ENCODE measurements at regions not wholly inside any gene's neighbourhood (a gene's known extent, or its start where the extent isn't known, plus 50 kb on each side); places are given as distances from the start of the nearest gene placed in this dataset.

GRCh38 chr21:24730661-24731060 is 876.6 kb downstream of the MRPL39 start:
- Histone ChIP-seq H3K23ac (ENCODE audit: low read length in 2 of 2) (no peak overlapping the region), H3K18ac (ENCODE audit: low read depth in 1 of 2, low read length in 2 of 2) (no peak overlapping the region), H3K4me1 (ENCODE audit: control insufficient read depth, insufficient read depth, low read depth, low read length) (no peaks in the 10 kb centered on the region), H3K27me3 (ENCODE audit: control insufficient read depth in 1 of 2, insufficient read depth in 1 of 2, low read length in 2 of 2) (no peaks in the 10 kb centered on the region), H4K8ac (ENCODE audit: low read length) (no peak overlapping the region), H2AK5ac (ENCODE audit: low read length, severe bottlenecking) (no peak overlapping the region), H2AFZ (ENCODE audit: low read depth, low read length) (no peak overlapping the region), H2BK12ac (ENCODE audit: low read length in 2 of 2) (no peak overlapping the region), H3K14ac (ENCODE audit: low read length in 2 of 2) (no peak overlapping the region), H3K9ac (ENCODE audit: low read length) (no peak overlapping the region), H3K9me3 (ENCODE audit: control insufficient read depth, low read length) (no peaks in the 10 kb centered on the region), H3K4ac (ENCODE audit: low read depth in 1 of 2, low read length in 2 of 2) (no peak overlapping the region), H3K36me3 (ENCODE audit: control insufficient read depth in 1 of 2, insufficient read depth in 2 of 2, low read depth in 1 of 2, low read length in 2 of 2) (no peaks in the 10 kb centered on the region), H3K4me2 (ENCODE audit: low read length, poor library complexity, severe bottlenecking) (no peak overlapping the region), H4K91ac (ENCODE audit: low read length) (no peak overlapping the region), H2BK5ac (ENCODE audit: low read depth, low read length, poor library complexity, severe bottlenecking) (no peak overlapping the region), H2BK15ac (ENCODE audit: low read depth, poor library complexity, severe bottlenecking) (no peak overlapping the region), H3K79me1 (replicated peaks; ENCODE audit: low read length, poor library complexity, severe bottlenecking) (no peaks in the 10 kb centered on the region), H3K27ac (ENCODE audit: low read length, poor library complexity, severe bottlenecking) (no peak overlapping the region), H2BK120ac (ENCODE audit: low read depth, low read length) (no peak overlapping the region), H3K4me3 (ENCODE audit: insufficient read depth in 1 of 2, low read depth in 1 of 2, low read length in 2 of 2) (no peak overlapping the region)
- WGBS, result no CpG with 5 or more reads among the region's 1 CpG
- DNase-seq, result no peak

- no peak for DNase-seq
- H2BK5ac ChIP-seq (ENCODE audit: low read depth, low read length, poor library complexity, severe bottlenecking), result no peak overlapping the region
- no peaks in the 10 kb centered on the region for H3K4me1 ChIP-seq (ENCODE audit: control insufficient read depth, insufficient read depth, low read depth, low read length)
- no peak overlapping the region for H3K4me2 ChIP-seq (ENCODE audit: low read length, poor library complexity, severe bottlenecking)
- no peaks in the 10 kb centered on the region for H3K79me1 ChIP-seq (replicated peaks; ENCODE audit: low read length, poor library complexity, severe bottlenecking)
- H4K91ac ChIP-seq (ENCODE audit: low read length), result no peak overlapping the region
- WGBS, result 24% methylated on average over 1 of the region's 3 CpGs
- H3K27me3 ChIP-seq (ENCODE audit: control insufficient read depth in 1 of 2, insufficient read depth in 1 of 2, low read length in 2 of 2), result no peaks in the 10 kb centered on the region
- no peak overlapping the region for H2AFZ ChIP-seq (ENCODE audit: low read depth, low read length)
- H4K8ac ChIP-seq (ENCODE audit: low read length), result no peak overlapping the region
- H2BK12ac ChIP-seq (ENCODE audit: low read length in 2 of 2), result no peak overlapping the region
- H3K4ac ChIP-seq (ENCODE audit: low read depth in 1 of 2, low read length in 2 of 2), result no peak overlapping the region
- H2BK15ac ChIP-seq (ENCODE audit: low read depth, poor library complexity, severe bottlenecking), result no peak overlapping the region
- H3K18ac ChIP-seq (ENCODE audit: low read depth in 1 of 2, low read length in 2 of 2), result no peak overlapping the region
- no peak overlapping the region for H2BK120ac ChIP-seq (ENCODE audit: low read depth, low read length)
- no peak overlapping the region for H3K27ac ChIP-seq (ENCODE audit: low read length, poor library complexity, severe bottlenecking)
- no peaks in the 10 kb centered on the region for H3K9me3 ChIP-seq (ENCODE audit: control insufficient read depth, low read length)
- no peak overlapping the region for H3K14ac ChIP-seq (ENCODE audit: low read length in 2 of 2)
- H2AK5ac ChIP-seq (ENCODE audit: low read length, severe bottlenecking), result no peak overlapping the region
- H3K23ac ChIP-seq (ENCODE audit: low read length in 2 of 2), result no peak overlapping the region
- no peak overlapping the region for H3K9ac ChIP-seq (ENCODE audit: low read length)
- no peaks in the 10 kb centered on the region for H3K36me3 ChIP-seq (ENCODE audit: control insufficient read depth in 1 of 2, insufficient read depth in 2 of 2, low read depth in 1 of 2, low read length in 2 of 2)
- H3K4me3 ChIP-seq (ENCODE audit: insufficient read depth in 1 of 2, low read depth in 1 of 2, low read length in 2 of 2), result no peak overlapping the region
These were observed 877.7 kb downstream of the MRPL39 start for GRCh38 chr21:24729568-24729967.

GRCh38 chr21:24727803-24728440 is 879.4 kb downstream of the MRPL39 start:
- Histone ChIP-seq H4K8ac (ENCODE audit: low read length) (no peak overlapping the region), H3K4me1 (ENCODE audit: control insufficient read depth, insufficient read depth, low read depth, low read length) (no peaks in the 10 kb centered on the region), H3K18ac (ENCODE audit: low read depth in 1 of 2, low read length in 2 of 2) (no peak overlapping the region), H2BK15ac (ENCODE audit: low read depth, poor library complexity, severe bottlenecking) (no peak overlapping the region), H2BK120ac (ENCODE audit: low read depth, low read length) (no peak overlapping the region), H3K79me1 (replicated peaks; ENCODE audit: low read length, poor library complexity, severe bottlenecking) (no peaks in the 10 kb centered on the region), H2AK5ac (ENCODE audit: low read length, severe bottlenecking) (no peak overlapping the region), H2BK12ac (ENCODE audit: low read length in 2 of 2) (no peak overlapping the region), H3K36me3 (ENCODE audit: control insufficient read depth in 1 of 2, insufficient read depth in 2 of 2, low read depth in 1 of 2, low read length in 2 of 2) (no peaks in the 10 kb centered on the region), H3K4me2 (ENCODE audit: low read length, poor library complexity, severe bottlenecking) (no peak overlapping the region), H4K91ac (ENCODE audit: low read length) (no peak overlapping the region), H3K4me3 (ENCODE audit: insufficient read depth in 1 of 2, low read depth in 1 of 2, low read length in 2 of 2) (no peak overlapping the region), H3K14ac (ENCODE audit: low read length in 2 of 2) (no peak overlapping the region), H3K23ac (ENCODE audit: low read length in 2 of 2) (no peak overlapping the region), H3K27ac (ENCODE audit: low read length, poor library complexity, severe bottlenecking) (no peak overlapping the region), H3K9me3 (ENCODE audit: control insufficient read depth, low read length) (no peaks in the 10 kb centered on the region), H2BK5ac (ENCODE audit: low read depth, low read length, poor library complexity, severe bottlenecking) (no peak overlapping the region), H3K9ac (ENCODE audit: low read length) (no peak overlapping the region), H3K27me3 (ENCODE audit: control insufficient read depth in 1 of 2, insufficient read depth in 1 of 2, low read length in 2 of 2) (no peaks in the 10 kb centered on the region), H2AFZ (ENCODE audit: low read depth, low read length) (no peak overlapping the region), H3K4ac (ENCODE audit: low read depth in 1 of 2, low read length in 2 of 2) (no peak overlapping the region)
- no CpG with 5 or more reads among the region's 4 CpGs for WGBS
- no peak for DNase-seq

GRCh38 chr21:24716281-24716918 is 890.9 kb downstream of the MRPL39 start:
- H3K9me3 ChIP-seq (ENCODE audit: control insufficient read depth, low read length), result no peaks in the 10 kb centered on the region
- DNase-seq, result no peak
- no peaks in the 10 kb centered on the region for H3K4me1 ChIP-seq (ENCODE audit: control insufficient read depth, insufficient read depth, low read depth, low read length)
- no peak overlapping the region for H3K14ac ChIP-seq (ENCODE audit: low read length in 2 of 2)
- no peak overlapping the region for H3K18ac ChIP-seq (ENCODE audit: low read depth in 1 of 2, low read length in 2 of 2)
- H4K91ac ChIP-seq (ENCODE audit: low read length), result no peak overlapping the region
- no peak overlapping the region for H4K8ac ChIP-seq (ENCODE audit: low read length)
- H3K23ac ChIP-seq (ENCODE audit: low read length in 2 of 2), result no peak overlapping the region
- no peak overlapping the region for H3K4ac ChIP-seq (ENCODE audit: low read depth in 1 of 2, low read length in 2 of 2)
- no peak overlapping the region for H3K4me3 ChIP-seq (ENCODE audit: insufficient read depth in 1 of 2, low read depth in 1 of 2, low read length in 2 of 2)
- H3K27ac ChIP-seq (ENCODE audit: low read length, poor library complexity, severe bottlenecking), result no peak overlapping the region
- WGBS, result 27% methylated on average over 2 of the region's 3 CpGs
- H2BK12ac ChIP-seq (ENCODE audit: low read length in 2 of 2), result no peak overlapping the region
- no peak overlapping the region for H2BK120ac ChIP-seq (ENCODE audit: low read depth, low read length)
- no peak overlapping the region for H3K4me2 ChIP-seq (ENCODE audit: low read length, poor library complexity, severe bottlenecking)
- no peaks in the 10 kb centered on the region for H3K36me3 ChIP-seq (ENCODE audit: control insufficient read depth in 1 of 2, insufficient read depth in 2 of 2, low read depth in 1 of 2, low read length in 2 of 2)
- no peak overlapping the region for H2AFZ ChIP-seq (ENCODE audit: low read depth, low read length)
- no peaks in the 10 kb centered on the region for H3K27me3 ChIP-seq (ENCODE audit: control insufficient read depth in 1 of 2, insufficient read depth in 1 of 2, low read length in 2 of 2)
- no peak overlapping the region for H2BK5ac ChIP-seq (ENCODE audit: low read depth, low read length, poor library complexity, severe bottlenecking)
- no peak overlapping the region for H2AK5ac ChIP-seq (ENCODE audit: low read length, severe bottlenecking)
- no peak overlapping the region for H3K9ac ChIP-seq (ENCODE audit: low read length)
- no peaks in the 10 kb centered on the region for H3K79me1 ChIP-seq (replicated peaks; ENCODE audit: low read length, poor library complexity, severe bottlenecking)
- H2BK15ac ChIP-seq (ENCODE audit: low read depth, poor library complexity, severe bottlenecking), result no peak overlapping the region

Data from mesenchymal stem cell (in vitro differentiated cells and primary cell).